PC-3 (cell line): ENCODE measurements at regions not wholly inside any gene's neighbourhood (a gene's known extent, or its start where the extent isn't known, plus 50 kb on each side); places are given as distances from the start of the nearest gene placed in this dataset.

ENCODE experiments used
- ATAC-seq: fragments of 200-7000 bp; cut with Tn5 transposase; 2 replicates; pipeline ENCODE4 v1.9.1; 2020; ENCODE audit warnings: mild to moderate bottlenecking, moderate library complexity
- BruUV-seq: library from RNA; stranded (reverse); fragments of 400-500 nt; replicated peaks from 2 replicates; lab custom pipeline; 2021; lab: Mats Ljungman, UMichigan
- CTCF ChIA-PET: fragments of 300-600 bp; sonication (Branson Sonifier 250); formaldehyde crosslinking; loops from one replicate; lab custom pipeline; 2022; ENCODE audit warnings: antibody characterized with exemption; lab: Charles Lee
- POLR2A ChIA-PET: fragments of 300-600 bp; sonication (Branson Sonifier 250); formaldehyde crosslinking; loops from one replicate; lab custom pipeline; 2022; ENCODE audit warnings: antibody characterized with exemption; ENCODE audit not compliant: unreplicated experiment; lab: Charles Lee
- DNase-seq: peaks from one replicate; pipeline ENCODE4 v3.0.0-alpha.2; 2015
- H2AFZ ChIP-seq: fragments of 300-600 bp; sonication (generic); 2 replicates; pipeline ENCODE4 v1.6.0; 2016; ENCODE audit warnings: antibody characterized with exemption, low read length
- H3F3A ChIP-seq: fragments of 300-600 bp; sonication (generic); one replicate; pipeline ENCODE4 v1.6.0; 2017; ENCODE audit warnings: antibody characterized with exemption, low read length, control low read depth, mild to moderate bottlenecking; ENCODE audit not compliant: unreplicated experiment
- H3K27ac ChIP-seq: fragments of 300-600 bp; sonication (generic); 2 replicates; pipeline ENCODE4 v1.5.1; 2016; ENCODE audit warnings: mild to moderate bottlenecking, low read length
- H3K27me3 ChIP-seq: fragments of 300-600 bp; sonication (generic); 2 replicates; pipeline ENCODE4 v1.6.1; 2016; ENCODE audit warnings: low read length, mixed read lengths
- H3K36me3 ChIP-seq: fragments of 300-600 bp; sonication (generic); 2 replicates; pipeline ENCODE4 v1.6.1; 2016; ENCODE audit warnings: low read depth, mixed run types, low read length, mixed read lengths
- H3K4me1 ChIP-seq: fragments of 300-600 bp; sonication (generic); 2 replicates; pipeline ENCODE4 v1.5.1; 2016; ENCODE audit warnings: low read length; ENCODE audit not compliant: insufficient read depth
- H3K4me2 ChIP-seq: fragments of 300-600 bp; sonication (generic); 2 replicates; pipeline ENCODE4 v1.6.0; 2016; ENCODE audit warnings: low read length
- H3K4me3 ChIP-seq: fragments of 300-600 bp; sonication (generic); 2 replicates; pipeline ENCODE4 v1.5.1; 2016; ENCODE audit warnings: mild to moderate bottlenecking, low read length, mixed read lengths
- H3K79me2 ChIP-seq: fragments of 300-600 bp; sonication (generic); 2 replicates; pipeline ENCODE4 v1.6.1; 2017; ENCODE audit warnings: low read length, mixed read lengths
- H3K9ac ChIP-seq: fragments of 300-600 bp; sonication (generic); 2 replicates; pipeline ENCODE4 v1.6.0; 2016; ENCODE audit warnings: mild to moderate bottlenecking, low read length
- H3K9me2 ChIP-seq: fragments of 300-600 bp; sonication (generic); replicated peaks from 2 replicates; pipeline ENCODE4 v1.6.1; 2016; ENCODE audit warnings: mixed run types, low read length, mixed read lengths
- H3K9me3 ChIP-seq: fragments of 300-600 bp; sonication (generic); 2 replicates; pipeline ENCODE4 v1.6.1; 2016; ENCODE audit warnings: low read length, mixed read lengths
- H4K20me1 ChIP-seq: fragments of 300-600 bp; sonication (generic); 2 replicates; pipeline ENCODE4 v1.6.1; 2016; ENCODE audit warnings: low read length, mixed read lengths
- EZH2 ChIP-seq: fragments of 300-600 bp; sonication (generic); IDR thresholded peaks from one replicate; pipeline ENCODE4 v1.6.1; 2017; ENCODE audit warnings: antibody characterized with exemption, mild to moderate bottlenecking, low read length; ENCODE audit not compliant: unreplicated experiment
- EZH2phosphoT487 ChIP-seq: fragments of 300-600 bp; sonication (generic); IDR thresholded peaks from 2 replicates; pipeline ENCODE4 v1.6.1; 2018; ENCODE audit warnings: mild to moderate bottlenecking, antibody characterized with exemption, low read length, borderline replicate concordance
- intact Hi-C: fragments of 100-400 bp; cut with micrococcal nuclease; formaldehyde crosslinking; loops from 2 replicates; pipeline ENCODE4 v1.9.0; 2023
- TF ChIP-seq, protein P1 (sequence below): fragments of 300-600 bp; sonication (generic); conservative IDR thresholded peaks from 2 replicates; pipeline ENCODE4 v1.5.1; 2017; ENCODE audit warnings: antibody characterized with exemption, low read depth, mild to moderate bottlenecking, low read length

GRCh38 chr3:72421786-72422185 lies 426.5 kb downstream of the SHQ1 start:
- Histone ChIP-seq H2AFZ (no peak overlapping the region), H3K9me2 (no peaks in the 10 kb centered on the region), H4K20me1 (peaks cover 61% of the 10 kb centered on the region), H3K36me3 (0 out of 2 replicates have a peak, but pooled peaks cover 3% of the 10 kb centered on the region), H3K9ac (no peak overlapping the region), H3K27me3 (no peaks in the 10 kb centered on the region), H3K4me3 (no peak overlapping the region), H3K27ac (no peak overlapping the region), H3K9me3 (no peaks in the 10 kb centered on the region), H3K4me2 (no peak overlapping the region), H3K4me1 (peaks cover 13% of the 10 kb centered on the region), H3K79me2 (peaks cover 100% of the 10 kb centered on the region), H3F3A (no peaks in the 10 kb centered on the region)
- DNase-seq: no peak
- intact Hi-C loops: no loop called here
- TF ChIP-seq EZH2 (no peak), EZH2phosphoT487 (no peak)
- TF ChIP-seq, protein P1, sequence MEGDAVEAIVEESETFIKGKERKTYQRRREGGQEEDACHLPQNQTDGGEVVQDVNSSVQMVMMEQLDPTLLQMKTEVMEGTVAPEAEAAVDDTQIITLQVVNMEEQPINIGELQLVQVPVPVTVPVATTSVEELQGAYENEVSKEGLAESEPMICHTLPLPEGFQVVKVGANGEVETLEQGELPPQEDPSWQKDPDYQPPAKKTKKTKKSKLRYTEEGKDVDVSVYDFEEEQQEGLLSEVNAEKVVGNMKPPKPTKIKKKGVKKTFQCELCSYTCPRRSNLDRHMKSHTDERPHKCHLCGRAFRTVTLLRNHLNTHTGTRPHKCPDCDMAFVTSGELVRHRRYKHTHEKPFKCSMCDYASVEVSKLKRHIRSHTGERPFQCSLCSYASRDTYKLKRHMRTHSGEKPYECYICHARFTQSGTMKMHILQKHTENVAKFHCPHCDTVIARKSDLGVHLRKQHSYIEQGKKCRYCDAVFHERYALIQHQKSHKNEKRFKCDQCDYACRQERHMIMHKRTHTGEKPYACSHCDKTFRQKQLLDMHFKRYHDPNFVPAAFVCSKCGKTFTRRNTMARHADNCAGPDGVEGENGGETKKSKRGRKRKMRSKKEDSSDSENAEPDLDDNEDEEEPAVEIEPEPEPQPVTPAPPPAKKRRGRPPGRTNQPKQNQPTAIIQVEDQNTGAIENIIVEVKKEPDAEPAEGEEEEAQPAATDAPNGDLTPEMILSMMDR: no peak
- no TSS peak for BruUV-seq
- ChIA-PET POLR2A (no interaction called here), CTCF (no interaction called here)
- ATAC-seq: no peak

DNA sequence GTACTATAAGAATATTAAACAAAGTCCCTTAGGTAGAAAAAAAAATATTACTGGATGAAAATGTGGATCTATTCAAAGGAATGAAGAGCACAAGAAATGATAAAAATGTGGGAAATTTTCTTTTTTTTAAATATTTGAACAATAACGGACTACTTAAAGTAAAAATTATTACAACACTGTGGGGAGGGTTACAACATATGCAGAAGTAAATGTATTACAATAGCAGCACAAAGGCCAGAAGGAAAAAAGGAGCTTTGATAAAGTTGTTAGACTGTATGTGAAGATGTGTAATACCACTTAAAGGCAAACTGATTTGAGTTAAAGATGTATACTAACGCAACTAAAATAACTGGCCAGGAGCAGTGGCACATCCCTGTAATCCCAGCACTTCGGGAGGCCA lies 427.1 kb downstream of the SHQ1 start:
- Histone ChIP-seq H3K9me2 (no peaks in the 10 kb centered on the region), H3K27me3 (no peaks in the 10 kb centered on the region), H4K20me1 (peaks cover 55% of the 10 kb centered on the region), H3K79me2 (peaks cover 100% of the 10 kb centered on the region), H3K9me3 (no peaks in the 10 kb centered on the region), H3K4me3 (no peak overlapping the region), H3K36me3 (0 out of 2 replicates have a peak, but pooled peaks cover 3% of the 10 kb centered on the region), H3K4me1 (peaks cover 13% of the 10 kb centered on the region), H3F3A (no peaks in the 10 kb centered on the region), H3K4me2 (no peak overlapping the region), H2AFZ (no peak overlapping the region), H3K27ac (no peak overlapping the region), H3K9ac (no peak overlapping the region)
- ATAC-seq (no peak), DNase-seq (no peak)
- TF ChIP-seq, protein P1: no peak
- TF ChIP-seq EZH2 (no peak), EZH2phosphoT487 (no peak)
- ChIA-PET CTCF (no interaction called here), POLR2A (no interaction called here)
- no TSS peak for BruUV-seq
- intact Hi-C loops: no loop called here

DNA sequence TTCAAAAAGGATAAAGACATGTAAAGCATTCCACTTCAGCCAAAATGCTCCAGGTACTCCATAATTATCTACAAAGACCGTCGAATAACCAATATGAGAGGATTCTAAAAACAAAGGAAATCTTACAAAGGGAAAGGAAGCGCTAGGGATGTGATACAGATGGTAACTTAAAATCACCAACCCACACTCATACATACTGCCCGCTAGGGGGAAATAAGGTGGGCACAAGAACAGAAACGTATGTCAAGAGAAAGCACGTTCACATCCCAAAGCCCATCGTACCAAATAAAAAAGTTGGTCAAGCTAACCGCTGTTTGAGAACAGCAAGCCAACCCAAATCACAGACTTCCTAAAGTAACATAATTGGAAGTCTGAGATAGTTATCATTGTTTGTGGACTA lies 429.4 kb downstream of the SHQ1 start:
- Histone ChIP-seq H3K4me3 (no peak overlapping the region), H3K36me3 (0 out of 2 replicates have a peak, but pooled peaks cover 3% of the 10 kb centered on the region), H2AFZ (no peak overlapping the region), H3K9me3 (no peaks in the 10 kb centered on the region), H4K20me1 (peaks cover 49% of the 10 kb centered on the region), H3F3A (no peaks in the 10 kb centered on the region), H3K79me2 (peaks cover 100% of the 10 kb centered on the region), H3K9ac (no peak overlapping the region), H3K27me3 (no peaks in the 10 kb centered on the region), H3K4me1 (peaks cover 14% of the 10 kb centered on the region), H3K9me2 (no peaks in the 10 kb centered on the region), H3K4me2 (no peak overlapping the region), H3K27ac (no peak overlapping the region)
- DNase-seq: no peak
- TF ChIP-seq EZH2phosphoT487 (no peak), EZH2 (no peak)
- TF ChIP-seq, protein P1: no peak
- CTCF ChIA-PET: no interaction called here
- ATAC-seq: no peak
- POLR2A ChIA-PET: no interaction called here
- BruUV-seq: no TSS peak
- intact Hi-C loops: no loop called here
